HG03565 (cell line): ENCODE measurements at regions not wholly inside any gene's neighbourhood (a gene's known extent, or its start where the extent isn't known, plus 50 kb on each side); places are given as distances from the start of the nearest gene placed in this dataset.

Experiments used
- ATAC-seq: cut with Tn5 transposase; IDR thresholded peaks from one replicate; pipeline ENCODE4 v1.9.1; 2021; ENCODE audit warnings: mild to moderate bottlenecking, moderate library complexity; ENCODE audit not compliant: unreplicated experiment

DNA sequence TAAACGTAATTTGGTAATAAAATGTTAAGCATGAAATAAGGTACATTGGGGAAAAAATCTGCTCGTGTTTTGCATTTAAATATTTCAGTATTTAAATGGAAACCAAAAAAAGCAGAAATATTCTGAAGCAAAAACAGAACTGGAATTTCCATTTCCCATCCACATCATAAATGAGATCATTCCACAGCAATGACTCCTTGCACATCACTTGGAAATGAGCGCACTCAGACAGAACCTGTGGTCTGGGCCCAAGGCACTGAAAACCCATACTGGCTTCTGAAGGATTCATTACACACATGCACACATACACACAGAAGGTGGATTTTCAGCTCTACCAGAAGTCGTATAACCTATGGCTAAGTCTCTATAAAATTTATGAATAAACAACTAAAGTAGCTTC, 174.8 kb downstream of the IBTK start:
- no peak for ATAC-seq

DNA sequence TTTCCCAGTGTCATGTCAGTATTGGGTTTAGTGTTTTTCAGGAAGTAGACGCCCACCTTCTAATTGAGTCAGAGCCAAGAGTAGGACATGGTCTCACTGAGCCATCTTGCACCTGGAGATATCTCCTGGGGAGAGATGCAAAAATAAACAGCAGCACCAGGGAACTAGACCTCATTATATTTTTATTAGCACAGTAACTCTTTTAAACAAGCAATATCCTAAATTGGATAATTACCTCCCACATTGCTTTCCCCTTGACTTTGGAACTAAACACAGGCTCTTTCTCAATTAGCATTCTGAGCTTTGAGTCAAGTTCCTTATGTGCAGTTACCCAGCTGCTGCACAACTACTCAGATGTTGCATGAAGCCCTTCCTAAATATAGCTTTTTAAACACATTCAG, 175.4 kb downstream of the IBTK start:
- no peak for ATAC-seq

DNA sequence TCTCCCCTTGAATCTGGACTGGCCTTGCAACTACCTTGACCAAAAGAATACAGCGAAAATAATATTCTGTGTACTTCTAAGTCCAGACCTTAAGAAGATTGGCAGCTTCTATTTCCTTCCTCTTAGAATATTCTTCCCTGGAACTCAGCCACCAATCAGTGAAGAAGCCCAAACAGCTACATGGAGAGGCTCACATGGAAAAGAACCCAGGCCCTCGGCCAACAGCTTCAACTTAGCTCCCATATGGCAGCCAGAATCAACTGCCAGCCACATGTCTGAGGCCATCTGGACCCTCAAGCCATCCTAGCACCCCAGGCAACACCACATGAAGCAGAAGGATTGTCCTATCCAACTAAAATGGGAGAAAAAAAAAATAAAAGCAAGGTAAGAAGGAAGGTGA, 178.8 kb downstream of the IBTK start:
- no peak for ATAC-seq

DNA sequence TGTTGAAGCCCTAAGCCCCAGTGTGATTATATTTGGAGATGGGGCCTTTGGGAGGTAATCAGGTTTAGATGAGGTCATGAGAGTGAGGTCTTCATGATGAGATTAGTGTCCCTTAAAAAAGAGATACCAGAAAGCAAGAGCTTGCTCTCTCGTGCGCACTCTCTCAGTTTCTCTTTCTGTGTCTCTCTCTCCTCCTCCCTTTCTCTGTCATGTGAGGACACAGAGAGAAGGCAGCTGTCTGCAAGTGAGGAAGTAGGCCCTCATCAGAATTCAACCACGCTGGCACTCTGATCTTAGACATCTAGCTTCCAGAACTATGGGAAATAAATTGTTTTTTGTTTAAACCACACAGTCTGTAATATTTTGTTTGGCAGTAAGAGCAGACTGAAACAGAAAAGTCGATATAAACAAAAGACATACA, 180.5 kb downstream of the IBTK start:
- ATAC-seq, result peak; percentile 99

- ATAC-seq, result no peak
Observed at GRCh38 chr6:82066196-82066595, 181.3 kb downstream of the IBTK start.

DNA sequence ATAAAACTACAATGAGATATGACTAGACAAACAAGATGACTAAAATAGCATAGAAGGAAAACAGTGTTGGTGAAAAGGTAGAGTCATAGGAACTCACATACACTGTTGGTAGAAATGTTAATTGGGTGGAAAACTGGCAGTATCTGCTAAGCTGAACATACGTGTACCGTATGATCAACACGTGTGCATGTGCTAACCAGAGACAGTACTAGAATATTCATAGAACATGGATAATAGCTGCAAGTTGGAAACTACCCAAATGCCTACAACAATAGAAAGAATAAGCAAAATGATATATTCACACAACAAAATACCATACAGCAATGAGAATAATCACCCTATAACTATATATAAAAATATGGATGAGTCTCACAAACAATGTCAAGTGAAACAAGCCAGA, 184.0 kb downstream of the IBTK start:
- ATAC-seq, result no peak

DNA sequence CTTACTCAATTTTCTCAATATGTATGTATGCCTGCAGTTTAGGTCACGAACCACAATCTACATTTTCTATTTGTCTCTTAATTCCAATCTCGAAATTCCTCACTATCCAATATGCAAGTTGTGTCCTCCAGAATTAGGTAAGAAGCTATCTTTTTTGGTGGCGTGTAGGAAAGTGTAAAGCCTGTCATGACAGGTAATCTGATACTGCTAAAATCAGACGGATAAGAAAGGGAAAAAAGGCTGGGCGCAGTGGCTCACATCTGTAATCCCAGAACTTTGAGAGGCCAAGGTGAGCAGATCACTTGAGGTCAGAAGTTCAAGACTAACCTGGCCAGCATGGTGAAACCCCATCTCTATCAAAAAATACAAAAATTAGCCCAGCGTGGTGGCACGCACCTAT, 185.3 kb downstream of the IBTK start:
- ATAC-seq, result no peak

- ATAC-seq, result no peak
Observed at GRCh38 chr6:82057846-82058554, 189.5 kb downstream of the IBTK start.

DNA sequence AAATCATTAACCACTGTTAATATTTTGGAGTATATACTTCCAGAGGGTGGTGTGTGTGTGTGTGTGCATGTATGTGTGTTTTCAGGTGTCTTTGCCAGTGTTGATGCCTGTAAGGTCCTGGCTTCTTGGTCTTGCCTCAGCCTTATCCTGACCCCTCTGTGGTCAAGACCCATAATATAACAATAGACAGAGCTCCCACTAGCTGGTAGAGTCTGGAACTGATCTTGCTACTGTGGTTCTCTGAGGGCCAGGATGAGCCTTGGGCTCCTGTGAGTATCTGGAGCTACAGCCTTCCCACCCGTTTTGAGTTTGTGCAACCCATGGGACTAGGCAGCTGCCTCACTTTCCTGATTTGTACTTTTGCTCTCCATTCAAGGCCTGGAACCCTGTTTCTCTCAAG, 191.0 kb downstream of the IBTK start:
- no peak for ATAC-seq

DNA sequence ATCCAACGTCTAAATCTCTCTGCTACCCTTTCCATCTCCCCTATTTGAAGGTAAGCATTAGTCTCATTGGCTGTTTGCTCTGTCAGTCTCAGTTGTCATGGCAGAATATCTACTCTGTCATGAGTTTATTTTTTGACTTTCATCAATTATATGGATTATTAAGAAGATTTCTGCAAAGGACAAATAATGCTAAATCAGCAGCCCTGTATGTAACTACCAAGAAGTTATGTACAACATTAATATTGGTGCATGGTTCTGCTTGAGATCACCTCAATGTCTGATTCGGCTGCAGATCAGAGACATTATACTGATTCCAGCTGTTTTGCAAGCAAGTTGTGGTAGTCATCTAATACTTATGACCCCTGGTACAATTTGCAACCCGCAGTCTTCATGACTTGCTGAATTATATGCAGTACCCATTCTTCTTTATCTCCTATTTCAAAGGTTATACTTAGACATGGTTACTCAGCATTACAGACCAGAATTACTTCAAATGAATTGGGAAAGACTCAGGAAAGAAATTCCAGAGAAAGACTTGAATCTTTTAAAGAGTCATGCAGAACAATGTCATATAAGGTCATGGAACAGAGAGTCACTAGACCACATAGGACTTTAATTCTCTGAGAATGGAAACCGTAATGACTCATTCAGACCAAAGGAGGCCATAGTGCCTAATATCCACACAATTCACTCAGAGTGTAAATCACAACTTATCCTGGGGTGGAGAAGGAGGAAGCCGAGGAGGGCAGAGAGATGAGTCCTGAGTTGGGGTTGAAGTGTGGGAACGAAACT, 201.4 kb downstream of the IBTK start:
- no peak for ATAC-seq

GRCh38 chr6:82040405-82041221, 206.9 kb downstream of the IBTK start:
- peak; percentile 89 for ATAC-seq

- ATAC-seq, result no peak
Observed at GRCh38 chr6:82038631-82039030, 208.9 kb downstream of the IBTK start.

GRCh38 chr6:82035526-82035925, 212.0 kb downstream of the IBTK start:
- ATAC-seq, result no peak

GRCh38 chr6:82033631-82034211, 213.8 kb downstream of the IBTK start:
- ATAC-seq, result no peak

- no peak for ATAC-seq
Observed at GRCh38 chr6:82032444-82032843, 215.1 kb downstream of the IBTK start.

DNA sequence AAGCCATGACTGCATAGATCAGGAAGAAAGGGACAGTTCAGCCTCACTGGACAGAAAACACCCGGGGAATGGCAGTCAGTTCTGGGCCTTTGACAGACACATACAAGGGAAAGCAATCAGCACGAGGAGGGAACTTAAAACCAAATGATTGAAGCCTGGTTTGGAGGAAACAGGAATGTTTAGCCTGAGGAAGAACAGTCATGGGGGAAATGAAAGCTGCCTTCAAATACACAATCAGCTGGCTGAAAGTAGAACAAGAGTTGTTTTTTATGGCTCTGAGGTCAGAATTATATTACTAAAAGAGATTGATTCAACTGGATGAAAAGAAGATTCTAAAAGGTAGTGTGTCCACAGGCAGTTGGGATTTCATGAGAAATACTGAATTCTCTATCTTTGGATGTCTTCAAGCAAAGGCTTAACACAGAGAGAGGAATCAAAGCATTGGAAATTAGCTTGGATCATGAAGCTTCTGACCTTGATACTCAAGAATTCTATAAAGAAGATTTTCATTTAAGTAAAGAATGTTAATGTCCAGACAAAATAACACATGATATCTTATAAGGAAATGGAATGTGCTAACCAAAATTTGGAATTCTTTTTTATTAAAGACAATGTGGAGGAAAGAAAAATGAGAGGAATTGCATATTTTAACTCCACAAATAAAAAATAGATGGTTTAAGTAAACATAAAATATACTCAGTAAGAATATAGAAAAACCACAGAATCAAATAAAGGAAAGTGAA, 216.6 kb downstream of the IBTK start:
- ATAC-seq, result no peak

DNA sequence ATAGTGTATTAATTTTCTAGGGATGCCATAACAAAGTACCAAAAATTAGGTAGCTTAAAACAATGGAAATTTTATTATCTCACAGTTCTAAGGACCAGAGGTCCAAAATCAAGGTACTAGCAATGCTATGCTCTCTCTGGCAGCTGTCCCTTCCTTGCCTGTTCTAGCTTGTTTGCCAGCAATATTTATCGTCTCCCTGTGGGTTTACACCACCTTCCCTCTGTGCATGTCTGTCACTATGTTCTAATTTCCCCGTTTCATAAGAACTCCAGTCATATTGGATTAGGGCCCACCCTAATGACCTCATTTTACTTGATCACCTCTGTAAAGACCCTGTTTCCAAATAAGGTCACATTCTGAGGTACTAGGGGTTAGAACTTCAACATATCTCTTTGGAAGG, 217.2 kb downstream of the IBTK start:
- ATAC-seq, result no peak

DNA sequence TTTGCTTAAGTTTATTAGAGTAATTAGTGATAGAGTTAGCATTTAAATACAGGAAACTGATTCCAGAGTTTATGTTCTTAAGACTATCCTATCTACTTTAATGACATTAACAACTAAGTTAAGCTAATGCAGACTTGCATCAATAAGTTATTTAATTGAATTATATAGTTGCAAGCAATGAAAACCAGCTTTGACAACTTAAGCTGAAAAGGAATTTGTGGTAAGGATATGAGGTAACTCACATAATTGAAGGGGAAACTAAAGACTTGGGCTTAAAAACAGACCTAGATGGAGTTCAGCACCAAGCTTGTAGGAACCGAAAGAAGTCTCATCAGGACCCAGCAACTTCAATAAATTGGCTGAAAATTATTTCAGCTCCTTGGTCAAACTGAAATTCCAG, 222.3 kb downstream of the IBTK start:
- ATAC-seq, result no peak

GRCh38 chr6:82022614-82023129, 224.9 kb downstream of the IBTK start:
- no peak for ATAC-seq

- no peak for ATAC-seq
Observed at GRCh38 chr6:82017773-82018172, 229.8 kb downstream of the IBTK start.
